ENCODE measurements at regions not wholly inside any gene's neighbourhood (a gene's known extent, or its start where the extent isn't known, plus 50 kb on each side); places are given as distances from the start of the nearest gene placed in this dataset.

- DNase-seq (ENCODE audit: low read depth) = no peak
- TF ChIP-seq CTCF (conservative IDR thresholded peaks at IDR 0.05; ENCODE audit: control insufficient read depth, insufficient read depth, low read depth, low read length) = no peak
- H3K4me3 ChIP-seq (ENCODE audit: control insufficient read depth, low read depth, low read length) = no peak overlapping the region
Observed at GRCh38 chr14:98146416-98146815, 1125.6 kb downstream of the BCL11B start.

GRCh38 chr14:98154254-98154653, 1117.7 kb downstream of the BCL11B start:
- no peak overlapping the region for H3K4me3 ChIP-seq (ENCODE audit: control insufficient read depth, low read depth, low read length)
- TF ChIP-seq CTCF (conservative IDR thresholded peaks at IDR 0.05; ENCODE audit: control insufficient read depth, insufficient read depth, low read depth, low read length) = no peak
- no peak for DNase-seq (ENCODE audit: low read depth)

- no peak for DNase-seq (ENCODE audit: low read depth)
- H3K4me3 ChIP-seq (ENCODE audit: control insufficient read depth, low read depth, low read length) = no peak overlapping the region
- TF ChIP-seq CTCF (conservative IDR thresholded peaks at IDR 0.05; ENCODE audit: control insufficient read depth, insufficient read depth, low read depth, low read length) = no peak
Observed at GRCh38 chr14:98156411-98156810, 1115.6 kb downstream of the BCL11B start.

- DNase-seq (ENCODE audit: low read depth) = no peak
- TF ChIP-seq CTCF (conservative IDR thresholded peaks at IDR 0.05; ENCODE audit: control insufficient read depth, insufficient read depth, low read depth, low read length) = no peak
- no peak overlapping the region for H3K4me3 ChIP-seq (ENCODE audit: control insufficient read depth, low read depth, low read length)
Observed at GRCh38 chr14:98160901-98161300, 1111.1 kb downstream of the BCL11B start.

GRCh38 chr14:98161356-98161755, 1110.6 kb downstream of the BCL11B start:
- no peak overlapping the region for H3K4me3 ChIP-seq (ENCODE audit: control insufficient read depth, low read depth, low read length)
- no peak for DNase-seq (ENCODE audit: low read depth)
- no peak for TF ChIP-seq CTCF (conservative IDR thresholded peaks at IDR 0.05; ENCODE audit: control insufficient read depth, insufficient read depth, low read depth, low read length)

GRCh38 chr14:98162856-98163805, 1108.9 kb downstream of the BCL11B start:
- no peak overlapping the region for H3K4me3 ChIP-seq (ENCODE audit: control insufficient read depth, low read depth, low read length)
- no peak for TF ChIP-seq CTCF (conservative IDR thresholded peaks at IDR 0.05; ENCODE audit: control insufficient read depth, insufficient read depth, low read depth, low read length)
- DNase-seq (ENCODE audit: low read depth) = no peak

Measured in fibroblast of mammary gland (primary cell).